NCI-H1436 treated with DMSO at 0.1 percent for 48 hours (cell line): ENCODE measurements at regions not wholly inside any gene's neighbourhood (a gene's known extent, or its start where the extent isn't known, plus 50 kb on each side); places are given as distances from the start of the nearest gene placed in this dataset.

Source experiments
- DNase-seq: peaks from one replicate; lab custom pipeline; 2025; lab: John Stamatoyannopoulos, UW

- DNase-seq: no peak
Observed at GRCh38 chr3:66592927-66593625, 92.3 kb upstream of the LRIG1 start.

GRCh38 chr3:66593978-66594377, 93.2 kb upstream of the LRIG1 start:
- DNase-seq: no peak

GRCh38 chr3:66597308-66597863, 96.6 kb upstream of the LRIG1 start:
- DNase-seq: no peak

GRCh38 chr3:66598168-66598567, 97.3 kb upstream of the LRIG1 start:
- no peak for DNase-seq

- no peak for DNase-seq
Observed at GRCh38 chr3:66602237-66602636, 101.4 kb upstream of the LRIG1 start.

GRCh38 chr3:66602691-66603090, 101.9 kb upstream of the LRIG1 start:
- no peak for DNase-seq

GRCh38 chr3:66603151-66603611, 102.4 kb upstream of the LRIG1 start:
- no peak for DNase-seq

GRCh38 chr3:66604481-66604880, 103.7 kb upstream of the LRIG1 start:
- no peak for DNase-seq

GRCh38 chr3:66606126-66606525, 105.3 kb upstream of the LRIG1 start:
- DNase-seq: no peak

- DNase-seq: no peak
Observed at GRCh38 chr3:66606868-66607267, 106.0 kb upstream of the LRIG1 start.

GRCh38 chr3:66609660-66610561, 109.1 kb upstream of the LRIG1 start:
- peak; percentile 17 for DNase-seq

GRCh38 chr3:66610562-66610909, 109.7 kb upstream of the LRIG1 start:
- DNase-seq: no peak

GRCh38 chr3:66615643-66616301, 115.0 kb upstream of the LRIG1 start:
- no peak for DNase-seq

- DNase-seq: no peak
Observed at GRCh38 chr3:66617351-66617750, 116.5 kb upstream of the LRIG1 start.

- no peak for DNase-seq
Observed at GRCh38 chr3:66618066-66618465, 117.2 kb upstream of the LRIG1 start.

- no peak for DNase-seq
Observed at GRCh38 chr3:66620296-66620695, 119.5 kb upstream of the LRIG1 start.

GRCh38 chr3:66622756-66623457, 122.1 kb upstream of the LRIG1 start:
- DNase-seq: no peak

GRCh38 chr3:66625505-66626216, 124.8 kb upstream of the LRIG1 start:
- DNase-seq: no peak

- no peak for DNase-seq
Observed at GRCh38 chr3:66629150-66629981, 128.5 kb upstream of the LRIG1 start.

- DNase-seq: no peak
Observed at GRCh38 chr3:66629982-66630368, 129.2 kb upstream of the LRIG1 start.
